ENCODE measurements at regions not wholly inside any gene's neighbourhood (a gene's known extent, or its start where the extent isn't known, plus 50 kb on each side); places are given as distances from the start of the nearest gene placed in this dataset.
A peak's percentile ranks its signal among the peaks of the same experiment; 100 is the strongest.
"Not testable (repeated sequence)": the region's sequence is repeated elsewhere in the genome, so short reads cannot be mapped to it uniquely, and the experiment has no call there.

- no peak for DNase-seq
Observed at GRCh38 chr1:58180537-58180936, 366.0 kb downstream of the OMA1 start.

DNA sequence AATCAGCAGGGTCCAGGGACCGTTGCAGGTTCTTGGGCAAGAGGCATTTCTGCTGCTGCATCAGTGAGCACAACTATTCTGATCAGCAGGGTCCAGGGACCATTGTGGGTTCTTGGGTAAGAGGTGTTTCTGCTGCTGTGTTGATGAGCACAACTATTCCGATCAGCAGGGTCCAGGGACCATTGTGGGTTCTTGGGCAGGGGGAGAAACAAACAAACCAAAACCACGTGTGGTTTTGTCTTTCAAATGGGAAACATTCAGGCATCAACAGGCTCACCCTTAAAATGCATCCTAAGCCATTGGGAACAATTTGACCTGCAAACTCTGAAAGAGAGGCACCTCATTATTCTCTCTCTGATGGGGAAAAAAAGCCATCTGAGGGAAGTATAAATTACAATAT is 377.4 kb downstream of the OMA1 start:
- not testable (repeated sequence) for DNase-seq

- DNase-seq, result not testable (repeated sequence)
Observed at GRCh38 chr1:58167131-58167530, 379.4 kb downstream of the OMA1 start.

GRCh38 chr1:58166417-58166816 is 380.1 kb downstream of the OMA1 start:
- DNase-seq, result no peak

- no peak for DNase-seq
Observed at GRCh38 chr1:58165073-58165472, 381.5 kb downstream of the OMA1 start.

DNA sequence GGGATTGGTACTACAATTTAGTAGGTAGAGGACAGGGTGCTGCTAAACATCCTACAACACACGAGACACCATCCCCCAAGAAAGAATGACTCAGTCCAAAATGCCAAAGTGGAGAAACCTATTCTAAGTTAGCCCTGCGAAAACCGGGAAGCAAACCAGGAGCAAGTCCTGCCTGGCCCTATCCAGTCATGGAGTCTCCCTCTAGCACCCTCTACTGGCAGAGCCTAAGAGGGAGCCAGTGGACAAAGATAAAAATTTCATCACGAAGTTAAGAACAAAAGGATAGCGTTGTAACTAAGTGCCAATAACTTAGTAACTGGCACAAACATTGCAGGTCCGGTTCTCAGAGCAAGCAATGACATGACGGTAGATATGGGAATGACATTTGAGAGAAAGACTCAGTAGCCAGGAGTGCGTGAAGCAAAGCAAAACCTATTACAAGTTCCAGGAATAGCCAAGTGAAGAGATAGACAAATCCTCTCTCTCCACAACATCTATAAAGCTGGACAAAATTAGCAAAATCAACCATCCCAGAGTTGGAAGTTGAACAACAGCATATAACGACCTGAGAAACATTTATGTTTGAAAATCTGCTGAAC is 383.5 kb downstream of the OMA1 start:
- DNase-seq, result peak; percentile 79

DNA sequence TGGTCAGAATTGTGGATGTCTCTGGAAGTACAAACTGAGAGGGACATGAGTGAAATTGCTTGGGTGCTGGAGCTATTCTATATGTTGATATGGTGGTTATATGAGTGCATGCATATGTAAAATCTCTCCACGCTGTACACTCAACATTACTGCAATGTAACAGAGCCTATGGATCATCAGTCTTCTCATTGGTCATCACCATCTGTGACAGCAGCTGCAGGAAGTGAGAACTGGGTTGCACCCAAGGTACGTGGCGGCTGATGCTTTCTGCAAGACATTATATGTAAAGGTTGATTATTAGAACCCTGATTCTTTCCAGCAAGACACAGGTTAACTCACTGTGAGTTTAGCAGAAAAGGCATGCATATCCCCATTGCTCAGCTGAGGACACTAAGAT is 387.1 kb downstream of the OMA1 start:
- no peak for DNase-seq

DNA sequence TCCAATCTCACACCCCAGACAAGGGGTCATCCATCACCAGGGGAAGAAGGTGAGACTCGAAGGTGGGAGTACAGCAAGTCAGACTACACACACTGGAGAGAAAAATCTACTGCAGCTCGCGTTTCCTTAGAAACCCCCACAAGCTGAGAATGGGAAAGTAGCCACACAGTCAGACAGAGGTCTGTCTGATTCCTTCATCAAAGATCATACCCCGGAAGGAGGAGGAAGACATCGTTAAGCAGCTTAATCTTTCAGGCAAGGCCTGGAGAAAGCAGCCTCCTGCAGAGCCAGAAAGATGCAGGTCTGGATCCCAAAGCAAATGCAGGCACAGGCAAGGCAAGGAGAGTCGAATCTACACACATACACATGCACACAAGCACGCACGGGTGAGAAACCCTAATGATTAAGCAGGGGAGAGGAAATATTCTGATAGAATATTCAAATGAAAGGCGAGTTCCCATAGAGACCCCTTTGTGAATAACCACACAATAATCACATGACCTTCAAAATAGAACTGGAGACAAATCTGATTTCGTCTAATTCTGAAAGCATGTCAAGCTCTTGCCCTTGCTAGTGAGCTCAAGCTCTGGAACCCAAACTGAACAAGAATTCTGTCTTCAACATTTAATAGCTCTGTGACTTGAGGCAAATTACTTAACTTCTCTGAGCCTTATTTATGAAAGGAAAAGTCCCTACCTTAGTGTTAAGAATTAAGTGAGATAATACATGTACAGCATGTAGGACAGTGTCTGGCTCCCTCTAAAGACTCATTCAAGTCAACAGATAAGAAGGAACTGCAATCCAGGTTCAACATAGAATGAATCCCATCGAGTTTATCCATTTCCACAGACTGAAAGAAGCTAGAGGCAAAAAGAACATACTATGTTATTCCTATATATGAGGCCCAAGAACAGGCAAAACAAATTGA is 387.8 kb downstream of the OMA1 start:
- no peak for DNase-seq

- DNase-seq, result no peak
Observed at GRCh38 chr1:58158016-58158415, 388.5 kb downstream of the OMA1 start.

GRCh38 chr1:58157256-58157655 is 389.3 kb downstream of the OMA1 start:
- no peak for DNase-seq

- no peak for DNase-seq
Observed at GRCh38 chr1:58156831-58157230, 389.7 kb downstream of the OMA1 start.

- DNase-seq, result no peak
Observed at GRCh38 chr1:58156124-58156468, 390.4 kb downstream of the OMA1 start.

DNA sequence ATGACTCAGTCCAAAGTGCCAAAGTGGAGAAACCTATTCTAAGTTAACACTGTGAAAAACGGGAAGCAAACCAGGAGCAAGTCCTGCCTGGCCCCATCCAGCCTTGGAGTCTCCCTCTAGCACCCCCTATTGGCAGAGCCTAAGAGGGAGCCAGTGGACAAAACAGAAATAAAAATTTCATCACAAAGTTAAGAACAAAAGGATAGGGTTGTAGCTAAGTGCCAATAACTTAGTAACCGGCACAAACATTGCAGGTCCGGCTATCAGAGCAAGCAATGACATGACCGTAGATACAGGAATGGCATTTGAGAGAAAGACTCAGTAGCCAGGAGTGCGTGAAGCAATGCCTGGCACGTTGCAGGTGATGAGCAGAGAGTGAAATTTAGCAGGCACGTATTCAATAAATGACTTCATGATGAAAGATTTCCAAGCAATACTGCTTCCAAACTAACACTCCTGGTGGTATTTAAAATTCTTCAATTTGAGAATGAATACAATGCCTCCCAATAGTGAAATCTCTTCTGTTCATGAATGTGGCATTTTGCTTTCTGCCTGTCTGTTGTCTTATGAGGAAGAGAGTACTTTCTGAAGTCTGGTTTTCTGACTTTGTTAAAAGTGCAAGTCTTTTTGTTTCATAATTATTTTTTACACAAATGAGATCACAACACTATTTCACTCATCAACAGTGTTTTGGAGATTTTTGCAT is 391.0 kb downstream of the OMA1 start:
- DNase-seq, result peak; percentile 11

- DNase-seq, result no peak
Observed at GRCh38 chr1:58154256-58154655, 392.3 kb downstream of the OMA1 start.

DNA sequence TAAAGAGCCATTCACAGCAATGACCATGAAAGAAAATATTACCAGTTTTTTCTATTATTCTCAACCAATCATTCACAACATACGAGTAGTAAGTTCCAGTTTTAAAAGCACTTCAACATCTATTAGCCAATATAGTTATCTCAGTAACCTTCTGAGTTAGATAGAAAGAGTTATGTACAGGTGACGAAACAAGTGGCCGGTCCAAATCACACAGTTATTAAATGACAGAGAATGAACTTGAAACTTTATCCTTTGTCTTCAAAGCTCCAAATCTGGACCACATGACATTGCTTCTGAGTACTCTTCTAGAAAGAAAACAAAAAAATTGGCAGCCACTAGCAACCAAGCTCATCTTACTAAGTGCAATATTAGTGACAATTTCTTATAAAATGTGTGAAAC is 393.8 kb downstream of the OMA1 start:
- no peak for DNase-seq

DNA sequence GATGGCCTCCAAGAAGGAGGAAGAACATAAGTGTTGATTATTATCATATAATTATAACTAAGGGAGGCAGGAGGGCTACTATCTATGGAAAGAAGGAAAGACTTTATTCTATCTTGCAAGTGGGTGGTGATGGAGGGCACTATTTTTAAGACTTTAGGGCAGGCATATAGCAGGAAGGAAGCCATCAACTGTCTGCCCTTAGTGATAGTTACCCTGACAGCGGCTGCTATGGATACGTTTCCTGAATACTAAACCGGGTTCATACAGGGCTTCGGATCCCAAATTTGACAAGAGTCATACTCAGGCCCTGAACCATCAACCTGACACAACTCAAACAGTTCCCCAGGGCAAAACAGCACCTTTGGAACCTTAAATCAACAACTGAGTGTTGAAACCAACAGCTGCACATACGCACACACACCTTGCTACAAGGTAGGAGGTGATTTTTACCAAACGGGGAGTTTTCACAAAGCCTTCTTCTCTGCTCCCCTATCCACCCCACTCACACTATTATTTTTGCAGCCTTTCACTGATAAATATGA is 397.2 kb downstream of the OMA1 start:
- no peak for DNase-seq

DNA sequence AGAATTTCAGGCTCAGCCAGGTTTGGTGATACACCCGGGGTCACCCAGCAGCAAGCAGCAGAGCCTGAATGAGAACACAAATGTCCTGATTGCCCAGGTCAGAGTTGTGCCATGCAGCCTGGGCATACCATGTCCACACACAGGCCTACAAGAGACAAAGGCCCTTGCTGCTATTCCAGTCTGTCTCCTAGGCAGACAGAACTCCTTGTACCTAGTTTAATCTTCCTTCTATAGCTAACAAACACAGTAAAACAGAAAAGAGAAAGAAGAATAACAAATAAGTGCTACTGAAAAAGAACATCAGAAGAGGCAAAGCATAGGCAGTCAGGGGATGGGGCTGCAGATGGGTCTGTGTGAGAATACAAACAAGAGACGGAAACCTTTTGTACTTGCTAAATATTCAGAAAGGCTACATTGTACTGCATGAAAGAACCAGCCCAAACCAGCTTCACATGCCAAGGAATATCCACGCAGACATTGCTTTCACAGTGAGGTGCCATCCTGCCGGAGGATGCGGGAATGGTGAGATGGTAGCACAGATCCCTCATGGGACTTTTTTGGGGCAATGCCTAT is 401.7 kb downstream of the OMA1 start:
- no peak for DNase-seq

DNA sequence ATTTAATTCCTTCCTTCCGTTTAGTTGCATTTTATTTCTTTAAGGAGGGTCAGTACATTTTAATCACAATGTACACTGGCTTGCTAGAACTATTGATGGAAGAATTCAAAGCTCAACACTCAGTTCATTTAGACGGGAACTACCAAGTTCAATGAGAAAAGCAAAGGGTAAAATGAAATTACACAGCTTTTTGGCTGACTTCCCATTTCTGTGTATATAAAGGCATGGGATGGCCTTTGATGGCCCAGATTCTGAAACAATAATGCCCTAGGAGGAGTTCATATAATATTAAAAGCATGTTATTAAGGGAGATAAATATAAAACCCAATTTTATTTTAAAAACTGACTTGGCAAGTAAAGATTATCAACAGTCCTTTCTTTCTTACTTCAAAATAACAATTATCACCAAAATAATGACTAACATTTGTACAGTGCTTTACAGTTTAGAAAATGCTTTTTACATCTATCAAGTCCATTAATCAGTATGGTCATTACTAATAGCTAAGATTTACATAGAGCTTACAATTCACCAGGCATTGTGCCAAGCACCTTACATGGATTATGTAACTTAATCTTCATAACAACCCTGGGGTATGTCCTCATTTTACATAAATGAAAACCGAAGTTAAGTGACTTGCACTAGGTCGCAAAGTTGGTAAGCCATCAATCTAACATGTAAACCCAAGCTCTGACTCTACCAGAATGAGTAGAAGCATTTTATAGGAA is 402.4 kb downstream of the OMA1 start:
- no peak for DNase-seq

GRCh38 chr1:58136387-58136786 is 410.1 kb downstream of the OMA1 start:
- no peak for DNase-seq

DNA sequence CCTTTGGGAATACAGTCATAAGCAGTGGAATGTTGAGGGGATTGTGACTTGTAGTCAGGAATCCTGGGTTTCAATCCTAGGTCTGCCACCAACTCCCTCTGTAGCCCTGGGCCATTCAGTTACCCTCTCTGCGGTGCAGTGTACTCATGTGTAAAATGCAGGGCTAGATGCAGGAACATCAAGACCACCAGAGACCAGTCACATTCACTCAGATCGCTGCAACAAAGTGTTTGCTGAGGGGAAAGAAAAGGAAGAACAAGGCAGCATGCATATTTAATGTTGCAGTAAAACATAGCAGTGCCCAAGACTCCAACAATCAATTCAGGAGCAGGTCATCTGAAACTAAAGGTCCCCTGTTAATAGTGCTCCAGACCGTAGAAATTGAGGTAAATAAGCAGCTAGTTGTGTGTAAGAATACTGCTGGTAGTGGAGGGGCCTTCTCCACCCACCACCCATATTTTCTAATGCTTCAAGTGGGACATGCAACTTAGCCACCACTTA is 410.7 kb downstream of the OMA1 start:
- DNase-seq, result no peak

DNA sequence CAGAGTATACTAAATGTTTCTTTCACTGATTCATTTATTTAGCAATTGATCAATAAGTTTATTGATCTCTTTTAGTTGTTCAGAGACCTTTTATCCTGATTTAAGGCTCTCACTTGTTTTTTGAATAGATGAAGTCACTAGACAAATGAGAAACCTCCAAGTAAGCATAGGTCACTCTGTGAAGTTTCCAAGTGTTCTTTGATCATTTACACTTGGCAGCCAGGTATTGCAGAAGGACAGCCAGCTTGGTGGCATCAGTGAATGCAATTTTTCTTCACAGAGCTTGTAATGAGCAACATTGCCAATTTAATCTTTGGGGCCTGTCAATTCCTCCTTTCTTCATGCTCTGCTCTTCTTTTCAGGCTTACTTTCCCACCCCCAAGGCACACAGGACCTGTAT is 413.0 kb downstream of the OMA1 start:
- DNase-seq, result no peak

- no peak for DNase-seq
Observed at GRCh38 chr1:58123051-58123450, 423.5 kb downstream of the OMA1 start.
